Colon (tissue), 2 donors: ENCODE measurements at regions not wholly inside any gene's neighbourhood (a gene's known extent, or its start where the extent isn't known, plus 50 kb on each side); places are given as distances from the start of the nearest gene placed in this dataset.

ENCODE experiments used
- FAIRE-seq: peaks from 2 replicates; lab custom pipeline; 2012; peaks lifted over from hg19 to GRCh38; lab: Jason Lieb, UNC
- donor health status: control.
- donor health status: control.

GRCh38 chr2:6744038-6744437 is 121.7 kb downstream of the CMPK2 start:
- FAIRE-seq = no peak

DNA sequence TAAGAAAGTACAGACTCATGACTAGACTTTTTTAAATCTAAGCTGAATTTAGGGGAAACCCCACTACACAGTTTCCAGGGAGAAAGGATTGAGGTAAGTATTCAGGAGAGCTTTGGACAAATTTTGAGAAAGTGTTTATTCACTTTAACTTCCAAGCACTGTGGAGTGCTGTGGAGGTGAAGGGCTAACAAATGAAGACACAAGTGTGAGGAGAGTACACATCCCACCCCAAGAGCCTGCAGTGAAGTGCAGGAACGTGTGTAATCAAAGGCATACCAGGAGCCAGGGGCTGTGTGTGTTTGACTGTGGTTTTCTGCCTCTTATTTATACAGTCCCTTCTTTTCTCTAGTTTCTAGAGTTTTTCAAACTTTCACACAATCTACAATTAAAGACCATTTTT is 118.3 kb downstream of the CMPK2 start:
- FAIRE-seq = no peak

GRCh38 chr2:6748406-6749067 is 117.2 kb downstream of the CMPK2 start:
- no peak for FAIRE-seq

DNA sequence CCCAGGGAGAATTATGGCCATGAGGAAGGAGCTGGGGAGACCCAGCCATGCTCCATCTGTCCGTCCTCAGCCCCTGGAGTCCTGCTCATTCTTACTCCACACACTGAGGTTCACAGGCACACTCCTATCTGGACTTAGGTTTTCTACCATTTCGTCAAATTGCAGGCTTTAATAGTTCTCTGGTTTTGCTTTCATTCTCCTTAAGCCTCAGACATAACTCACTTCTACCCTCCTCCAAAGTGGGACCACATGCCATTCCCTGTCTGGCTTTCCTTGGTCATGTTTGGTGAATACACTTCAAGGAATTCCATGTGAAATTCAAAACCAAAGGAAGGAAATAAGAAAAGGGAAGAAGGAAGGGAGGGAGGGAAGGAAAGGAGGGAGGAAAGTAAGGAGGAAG is 115.7 kb downstream of the CMPK2 start:
- no peak for FAIRE-seq

- no peak for FAIRE-seq
These were observed 115.1 kb downstream of the CMPK2 start for GRCh38 chr2:6750411-6751158.

GRCh38 chr2:6754419-6754818 is 111.3 kb downstream of the CMPK2 start:
- no peak for FAIRE-seq

DNA sequence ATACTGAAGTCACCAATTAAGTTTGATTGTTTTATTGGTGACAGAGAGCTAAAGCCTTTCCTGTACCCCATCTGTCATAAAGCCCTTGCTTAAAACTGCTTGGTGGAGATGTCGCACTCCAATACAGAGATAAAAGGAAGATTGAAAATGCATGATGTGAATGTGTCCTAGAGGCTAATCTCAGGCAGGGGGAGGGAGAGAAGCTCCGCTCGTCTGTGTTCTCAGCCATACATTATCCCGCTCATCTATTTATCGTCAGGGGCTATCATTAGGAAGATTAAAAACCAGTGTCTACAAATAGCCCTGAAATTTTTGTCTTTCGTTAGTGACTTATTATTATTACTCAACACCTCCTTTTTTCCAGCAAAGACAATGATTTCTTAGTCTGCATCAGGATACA is 110.3 kb downstream of the CMPK2 start:
- FAIRE-seq = no peak

GRCh38 chr2:6757215-6757614 is 108.5 kb downstream of the CMPK2 start:
- no peak for FAIRE-seq

DNA sequence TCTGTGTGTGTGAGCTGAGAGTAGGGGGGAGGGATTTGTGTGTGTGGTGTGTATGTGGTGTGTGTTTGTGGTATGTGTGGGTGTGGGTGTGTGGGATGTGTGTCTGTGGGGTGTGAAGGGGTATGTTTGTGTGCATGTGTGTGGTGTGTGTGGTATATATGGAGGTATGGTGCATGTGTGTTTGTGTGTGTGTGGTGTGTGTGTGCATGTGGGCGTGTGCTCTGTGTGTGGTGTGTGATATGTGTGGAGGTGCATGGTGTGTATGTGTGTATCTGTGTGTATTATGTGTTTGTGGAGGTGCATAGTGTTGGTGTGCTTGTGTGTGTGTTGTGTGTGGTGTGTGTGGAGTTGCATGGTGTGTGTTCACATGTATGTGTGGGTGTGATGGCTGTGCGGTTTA is 106.0 kb downstream of the CMPK2 start:
- no peak for FAIRE-seq

GRCh38 chr2:6760132-6760531 is 105.6 kb downstream of the CMPK2 start:
- FAIRE-seq = no peak

DNA sequence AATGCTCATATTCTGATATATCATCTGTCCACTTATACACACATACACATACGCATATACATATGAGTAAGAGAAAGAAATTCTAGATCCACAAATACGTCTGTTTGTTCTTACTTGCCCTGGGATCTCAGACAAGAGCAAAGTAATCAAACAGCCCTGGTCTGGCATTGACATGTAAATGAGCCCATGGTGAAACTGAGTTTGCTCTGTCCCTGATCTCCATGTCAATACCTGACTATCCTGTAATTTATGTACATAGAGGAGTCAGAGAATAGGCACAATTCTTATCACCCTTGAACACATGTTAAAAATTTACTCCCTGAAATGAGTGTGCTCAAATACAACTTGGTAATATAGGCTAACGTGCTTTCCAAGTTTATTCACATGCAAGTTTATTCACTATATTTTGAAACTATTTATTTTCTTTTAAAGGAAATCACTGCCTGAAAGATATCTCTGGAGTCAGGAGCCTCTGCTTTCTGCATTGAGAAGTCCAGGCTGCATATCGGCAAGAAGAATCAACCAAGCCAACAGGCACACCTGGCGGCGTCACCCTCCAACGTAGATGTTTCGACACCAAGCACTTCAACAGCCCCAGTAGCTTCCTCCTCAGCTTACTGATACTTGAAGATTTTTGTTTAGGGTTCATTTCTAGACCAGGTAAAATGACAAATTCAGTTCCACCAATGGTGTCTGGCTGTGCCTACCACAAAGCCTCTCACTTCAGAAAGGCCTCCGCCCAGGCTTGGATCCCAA is 100.6 kb downstream of the CMPK2 start:
- FAIRE-seq = no peak

DNA sequence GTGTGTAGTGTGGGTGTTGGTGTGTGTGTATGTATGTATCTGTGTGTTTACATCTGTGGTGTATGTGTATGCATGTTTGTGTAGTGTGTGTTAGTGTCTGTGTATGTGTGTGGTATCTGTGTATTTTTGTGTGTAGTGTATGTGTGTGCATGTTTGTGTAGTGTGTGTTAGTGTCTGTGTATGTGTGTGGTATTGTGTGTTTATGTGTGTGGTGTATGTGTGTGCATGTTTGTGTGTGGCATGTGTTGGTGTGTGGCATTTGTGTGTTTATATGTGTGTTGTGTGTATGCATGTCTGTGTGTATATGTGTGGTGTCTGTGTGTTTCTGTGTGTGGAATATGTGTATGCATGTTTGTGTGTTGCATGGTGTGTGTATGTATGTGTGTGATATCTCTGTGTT is 96.4 kb downstream of the CMPK2 start:
- no peak for FAIRE-seq

DNA sequence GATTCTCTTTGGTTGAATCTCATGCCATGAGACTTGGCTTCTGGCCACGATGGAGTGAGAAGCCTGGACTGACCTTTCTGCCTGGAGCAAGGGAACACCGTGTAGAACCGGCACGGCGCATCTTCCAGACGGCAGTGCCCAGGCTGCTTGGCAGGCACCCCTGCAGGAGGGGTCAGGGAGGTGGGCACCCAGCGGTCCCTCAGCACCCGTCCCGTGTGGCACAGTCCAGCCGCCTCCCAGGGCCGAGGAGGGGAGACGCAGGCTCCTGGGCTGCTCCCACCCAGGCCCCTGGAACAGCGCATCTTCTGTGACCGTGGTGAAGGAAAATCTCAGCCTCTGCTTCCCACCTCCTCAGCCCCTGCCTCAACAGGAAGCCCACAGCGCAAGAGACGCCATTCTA is 95.7 kb downstream of the CMPK2 start:
- no peak for FAIRE-seq

GRCh38 chr2:6771634-6772611 is 93.8 kb downstream of the CMPK2 start:
- FAIRE-seq = no peak

DNA sequence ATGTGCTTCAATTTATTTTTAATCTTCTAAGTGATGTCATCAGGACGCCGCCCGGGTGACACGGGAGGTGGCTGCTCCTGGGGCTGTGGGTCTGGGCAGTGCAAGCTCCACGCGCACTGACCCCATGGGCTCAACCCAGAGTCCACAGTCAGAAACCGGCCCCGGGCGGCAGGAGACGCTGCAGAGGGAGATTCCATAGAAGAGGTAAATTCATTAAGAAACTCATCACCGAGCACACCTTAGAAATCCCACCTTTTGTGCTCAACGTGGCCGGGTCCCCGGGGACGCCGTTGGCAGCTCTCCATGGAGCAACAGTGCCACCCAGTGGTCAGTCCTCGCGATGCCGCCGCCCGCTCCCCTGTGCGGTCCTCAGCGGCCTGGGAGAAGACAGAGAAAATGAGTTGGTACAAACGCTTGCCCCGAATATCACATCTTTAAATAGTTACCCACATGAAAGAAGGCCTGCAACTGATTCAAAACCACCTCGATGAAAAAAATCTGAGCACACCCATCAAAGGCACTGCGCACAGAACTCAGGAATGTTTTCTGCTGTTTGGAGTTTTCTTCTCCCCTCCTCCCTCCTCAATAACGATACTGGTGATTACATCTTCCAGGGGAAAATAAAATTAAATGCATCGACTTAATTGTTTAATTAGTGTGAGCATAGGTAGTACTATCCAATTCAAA is 92.6 kb downstream of the CMPK2 start:
- FAIRE-seq = no peak

DNA sequence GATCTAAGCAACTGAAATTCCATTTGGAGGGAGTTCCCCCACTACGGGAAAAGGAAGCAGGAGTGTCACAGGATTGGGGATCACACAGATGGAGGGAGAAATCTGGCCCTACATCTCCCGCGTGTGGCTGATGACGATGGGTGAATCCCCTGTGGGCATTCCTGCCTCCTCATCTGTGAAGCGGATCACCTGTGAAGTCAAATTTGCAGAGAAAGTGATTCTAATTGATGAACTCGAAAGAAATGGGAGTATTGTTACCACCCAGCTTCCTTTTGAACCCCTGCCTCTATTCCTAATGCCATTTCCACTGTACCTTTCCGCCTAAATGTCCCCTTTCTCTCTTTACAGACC is 92.0 kb downstream of the CMPK2 start:
- FAIRE-seq = no peak

DNA sequence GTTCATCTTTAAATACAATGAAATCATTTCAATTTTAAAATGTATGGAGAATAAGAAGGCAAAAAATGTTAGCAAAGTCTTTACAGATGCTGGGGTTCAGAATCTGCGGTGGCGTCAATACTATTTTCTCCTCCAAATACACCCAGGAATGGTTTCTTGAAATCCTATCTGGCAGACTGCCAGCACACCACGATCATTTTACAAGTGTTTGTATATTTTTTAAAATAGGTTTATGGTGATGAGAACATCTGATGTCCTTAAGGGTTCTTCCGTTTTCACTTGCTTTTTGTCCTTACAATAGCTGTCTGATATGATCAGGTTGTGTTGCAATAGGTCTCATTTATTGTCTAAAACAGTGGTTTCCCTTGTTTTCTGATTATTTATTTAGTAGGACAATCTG is 89.6 kb downstream of the CMPK2 start:
- no peak for FAIRE-seq

DNA sequence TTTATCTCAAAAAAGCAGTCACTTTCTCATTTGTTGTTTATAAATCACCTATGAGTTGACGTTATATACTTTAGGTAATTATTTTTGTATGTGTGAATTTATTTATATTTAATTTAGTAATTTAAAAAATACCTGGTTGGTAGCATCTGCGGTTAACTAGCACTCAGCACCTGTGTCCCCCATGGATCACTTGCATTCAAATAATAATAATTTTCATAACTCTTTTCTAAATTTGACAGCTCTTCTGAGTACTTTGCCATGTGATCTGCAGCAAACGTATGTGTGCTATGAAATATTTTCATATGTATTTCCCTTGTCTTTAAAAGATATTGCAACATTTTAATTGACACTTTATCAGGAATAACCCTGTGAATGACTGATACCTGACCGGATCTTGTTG is 88.1 kb downstream of the CMPK2 start:
- no peak for FAIRE-seq

- FAIRE-seq = no peak
These were observed 84.9 kb downstream of the CMPK2 start for GRCh38 chr2:6780765-6781274.

DNA sequence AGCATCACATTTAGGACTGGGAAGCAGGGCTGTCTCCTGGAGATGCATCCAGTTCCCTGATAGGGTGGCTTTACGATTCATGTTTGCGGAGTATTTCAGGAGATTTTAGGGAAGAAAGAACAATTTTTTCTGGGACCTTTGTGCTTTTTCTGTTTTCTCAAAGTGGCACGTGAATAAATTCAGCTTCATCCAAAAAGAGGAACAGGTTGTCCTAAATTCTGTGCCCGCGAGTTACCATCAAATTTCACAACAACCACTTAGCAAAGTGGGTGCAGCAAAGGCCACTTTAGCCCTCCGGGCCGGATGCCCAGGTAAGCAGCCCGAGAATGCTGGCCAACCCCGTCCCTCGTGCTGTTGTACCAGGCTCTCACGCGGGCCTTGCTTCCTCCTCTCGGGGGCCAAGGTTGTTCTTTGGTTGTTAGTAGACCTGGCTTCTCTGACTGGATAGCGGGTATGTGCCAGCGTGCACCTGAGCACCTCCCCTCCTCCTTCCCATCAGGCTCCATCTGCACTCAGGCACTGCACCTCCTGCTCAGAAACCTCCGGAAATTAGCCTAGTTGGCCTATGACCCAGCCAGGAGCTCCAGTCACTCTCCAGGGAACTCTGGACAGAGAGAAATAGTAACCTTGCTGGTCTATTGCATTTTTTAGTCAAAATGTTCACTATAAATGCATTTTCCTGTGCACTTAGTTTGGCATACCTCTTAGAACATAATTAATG is 83.0 kb downstream of the CMPK2 start:
- FAIRE-seq = no peak

DNA sequence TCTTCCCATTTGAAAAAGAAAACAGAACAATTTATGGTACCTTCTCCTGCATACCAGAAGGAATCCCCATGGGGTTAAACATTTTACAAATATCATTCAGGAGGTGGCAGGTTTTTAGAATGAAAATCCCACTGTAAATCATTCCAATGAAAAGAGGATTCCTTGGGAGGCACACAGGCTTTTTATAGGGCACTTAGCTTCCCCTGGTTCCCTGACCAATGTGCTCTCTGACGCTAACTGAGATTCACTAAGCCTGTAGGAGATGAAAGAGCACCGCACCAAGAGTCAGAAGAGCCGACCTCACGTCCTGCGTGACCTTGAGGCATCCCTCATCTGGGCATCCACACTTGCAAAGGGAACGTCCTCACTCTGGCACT is 82.5 kb downstream of the CMPK2 start:
- FAIRE-seq = no peak
